Tibial nerve (tissue), 4 donors: ENCODE measurements at regions not wholly inside any gene's neighbourhood (a gene's known extent, or its start where the extent isn't known, plus 50 kb on each side); places are given as distances from the start of the nearest gene placed in this dataset.

Source experiments
- DNase-seq, 2 donors: peaks; one replicate each; pipeline ENCODE4 v3.0.0-alpha.2; 2019; ENCODE audit warnings: low spot score in 2 of 2
- H3K27ac ChIP-seq, 4 donors: fragments of 200-600 bp; sonication (generic) in 3 of 4; one replicate each; pipeline ENCODE4 v1.5.1; 2017 to 2019; ENCODE audit warnings: mild to moderate bottlenecking in 1 of 4
- H3K27me3 ChIP-seq, 2 donors: fragments of 200-600 bp; sonication (generic) in 1 of 2; one replicate each; pipeline versions ENCODE4 v1.5.1 to v1.6.0; 2017 to 2019
- H3K36me3 ChIP-seq, 3 donors: fragments of 200-600 bp; sonication (generic); one replicate each; pipeline ENCODE4 v1.5.1; 2018 to 2019
- H3K4me1 ChIP-seq, 4 donors: fragments of 200-600 bp; sonication (generic) in 3 of 4; one replicate each; pipeline ENCODE4 v1.5.1; 2017 to 2019
- H3K4me3 ChIP-seq, 4 donors: fragments of 200-600 bp; sonication (generic) in 3 of 4; one replicate each; pipeline ENCODE4 v1.5.1; 2017 to 2019; ENCODE audit warnings: mild to moderate bottlenecking in 1 of 4, moderate library complexity in 1 of 4
- H3K9me3 ChIP-seq, 4 donors: fragments of 200-600 bp; sonication (generic) in 3 of 4; one replicate each; pipeline ENCODE4 v1.5.1; 2017 to 2019
- CTCF ChIP-seq, 5 experiments: fragments of 200-600 bp in 3 of 5; fragments of 450-650 bp in 2 of 5; sonication (generic) in 3 of 5; IDR thresholded peaks; one replicate each; pipeline ENCODE4 v1.5.1; 2016 to 2019; ENCODE audit warnings: antibody characterized with exemption in 5 of 5, mild to moderate bottlenecking in 3 of 5, moderate library complexity in 2 of 5
- EP300 ChIP-seq, 2 donors: sonication (generic); formaldehyde crosslinking; IDR thresholded peaks; one replicate each; pipeline ENCODE4 v1.6.1; 2017; ENCODE audit warnings: antibody characterized with exemption in 2 of 2, mild to moderate bottlenecking in 1 of 2
- POLR2A ChIP-seq, 2 donors: fragments of 450-650 bp; IDR thresholded peaks; one replicate each; pipeline ENCODE4 v1.6.1; 2017; ENCODE audit warnings: antibody characterized with exemption in 2 of 2, mild to moderate bottlenecking in 2 of 2, moderate library complexity in 2 of 2
- WGBS, 2 donors: methylation state at CpG; one replicate each; pipeline ENCODE4 v1.1.5; 2018; 5-methylcytosine and 5-hydroxymethylcytosine counted together

- Histone ChIP-seq H3K9me3 (no peaks in the 10 kb centered on the region), H3K36me3 (no peaks in the 10 kb centered on the region), H3K27ac (no peak overlapping the region), H3K4me3 (no peak overlapping the region), H3K27me3 (no peaks in the 10 kb centered on the region), H3K4me1 (no peaks in the 10 kb centered on the region)
- WGBS, 2 donors, result 81 to 85% methylated on average over 25 of the region's 25 CpGs
- no peak for DNase-seq
- no peak for TF ChIP-seq POLR2A (IDR thresholded peaks at IDR 0.05)
- TF ChIP-seq CTCF (IDR thresholded peaks at IDR 0.05), result no peak
- no peak for TF ChIP-seq EP300 (IDR thresholded peaks at IDR 0.05)
These were observed 189.4 kb upstream of the SHH start for GRCh38 chr7:156001496-156002260.

GRCh38 chr7:156000601-156001396 lies 188.5 kb upstream of the SHH start:
- no peaks in the 10 kb centered on the region for H3K4me1 ChIP-seq
- H3K27me3 ChIP-seq, result no peaks in the 10 kb centered on the region
- H3K9me3 ChIP-seq, result no peaks in the 10 kb centered on the region
- H3K36me3 ChIP-seq, result no peaks in the 10 kb centered on the region
- no peak for DNase-seq
- TF ChIP-seq POLR2A (IDR thresholded peaks at IDR 0.05) (no peak), CTCF (IDR thresholded peaks at IDR 0.05) (no peak)
- H3K4me3 ChIP-seq, result no peak overlapping the region
- no peak overlapping the region for H3K27ac ChIP-seq
- WGBS, 2 donors, result 87 to 89% methylated on average over 27 of the region's 27 CpGs

- no peaks in the 10 kb centered on the region for H3K36me3 ChIP-seq
- 90 to 92% methylated on average over 29 of the region's 29 CpGs for WGBS, 2 donors
- H3K4me1 ChIP-seq, result no peaks in the 10 kb centered on the region
- no peaks in the 10 kb centered on the region for H3K9me3 ChIP-seq
- no peak overlapping the region for H3K27ac ChIP-seq
- H3K4me3 ChIP-seq, result no peak overlapping the region
- TF ChIP-seq EP300 (IDR thresholded peaks at IDR 0.05) (no peak), POLR2A (IDR thresholded peaks at IDR 0.05) (no peak), CTCF (IDR thresholded peaks at IDR 0.05) (no peak)
- no peak for DNase-seq
- H3K27me3 ChIP-seq, result no peaks in the 10 kb centered on the region
These were observed 187.6 kb upstream of the SHH start for GRCh38 chr7:155999631-156000489.

- Histone ChIP-seq H3K36me3 (no peaks in the 10 kb centered on the region), H3K27ac (no peak overlapping the region), H3K27me3 (no peaks in the 10 kb centered on the region), H3K9me3 (no peaks in the 10 kb centered on the region), H3K4me3 (no peak overlapping the region), H3K4me1 (no peaks in the 10 kb centered on the region)
- TF ChIP-seq POLR2A (IDR thresholded peaks at IDR 0.05), result no peak
- TF ChIP-seq EP300 (IDR thresholded peaks at IDR 0.05), result no peak
- TF ChIP-seq CTCF (IDR thresholded peaks at IDR 0.05), result no peak
- no peak for DNase-seq
- 90% methylated on average over 23 to 25 of the region's 25 CpGs for WGBS, 2 donors
These were observed 186.7 kb upstream of the SHH start for GRCh38 chr7:155998766-155999630.
